ENCODE measurements at regions not wholly inside any gene's neighbourhood (a gene's known extent, or its start where the extent isn't known, plus 50 kb on each side); places are given as distances from the start of the nearest gene placed in this dataset.

GRCh38 chr18:25876330-25876948 is 214.0 kb downstream of the SS18 start:
- Mint-ChIP-seq H3K27me3 (ENCODE audit: unreplicated experiment) (peaks cover 85% of the 10 kb centered on the region), H3K4me1 (ENCODE audit: low read depth, unreplicated experiment) (no peaks in the 10 kb centered on the region), H3K4me3 (ENCODE audit: low read depth, unreplicated experiment) (no peak overlapping the region), H3K27ac (ENCODE audit: unreplicated experiment) (no peak overlapping the region), H3K36me3 (ENCODE audit: insufficient read depth, unreplicated experiment) (no peaks in the 10 kb centered on the region), H3K9me3 (ENCODE audit: low read depth, unreplicated experiment) (no peaks in the 10 kb centered on the region)
- DNase-seq = no peak
- intact Hi-C loops (cut with micrococcal nuclease; ENCODE audit: unreplicated experiment) = no loop called here
- no peak for TF ChIP-seq CTCF (IDR thresholded peaks at IDR 0.05; ENCODE audit: unreplicated experiment)
- BruUV-seq (replicated peaks) = no TSS peak
- CTCF ChIA-PET = no interaction called here

GRCh38 chr18:25875551-25876240 is 214.7 kb downstream of the SS18 start:
- BruUV-seq (replicated peaks) = no TSS peak
- no peak overlapping the region for H3K4me3 Mint-ChIP-seq (ENCODE audit: low read depth, unreplicated experiment)
- DNase-seq = no peak
- H3K36me3 Mint-ChIP-seq (ENCODE audit: insufficient read depth, unreplicated experiment) = no peaks in the 10 kb centered on the region
- H3K27me3 Mint-ChIP-seq (ENCODE audit: unreplicated experiment) = peaks cover 85% of the 10 kb centered on the region
- H3K27ac Mint-ChIP-seq (ENCODE audit: unreplicated experiment) = no peak overlapping the region
- H3K9me3 Mint-ChIP-seq (ENCODE audit: low read depth, unreplicated experiment) = no peaks in the 10 kb centered on the region
- CTCF ChIA-PET = interaction anchor here (0.6 kb wide), 1 partner anchor 328 kb away, joined by 3 read pairs; no protein-coding TSS in a partner anchor
- intact Hi-C loops (cut with micrococcal nuclease; ENCODE audit: unreplicated experiment) = no loop called here
- H3K4me1 Mint-ChIP-seq (ENCODE audit: low read depth, unreplicated experiment) = no peaks in the 10 kb centered on the region
- TF ChIP-seq CTCF (IDR thresholded peaks at IDR 0.05; ENCODE audit: unreplicated experiment) = no peak

GRCh38 chr18:25873833-25874232 is 216.6 kb downstream of the SS18 start:
- Mint-ChIP-seq H3K27me3 (ENCODE audit: unreplicated experiment) (peaks cover 84% of the 10 kb centered on the region), H3K9me3 (ENCODE audit: low read depth, unreplicated experiment) (no peaks in the 10 kb centered on the region), H3K27ac (ENCODE audit: unreplicated experiment) (no peak overlapping the region), H3K36me3 (ENCODE audit: insufficient read depth, unreplicated experiment) (no peaks in the 10 kb centered on the region), H3K4me1 (ENCODE audit: low read depth, unreplicated experiment) (no peaks in the 10 kb centered on the region), H3K4me3 (ENCODE audit: low read depth, unreplicated experiment) (no peak overlapping the region)
- no peak for DNase-seq
- CTCF ChIA-PET = no interaction called here
- no peak for TF ChIP-seq CTCF (IDR thresholded peaks at IDR 0.05; ENCODE audit: unreplicated experiment)
- BruUV-seq (replicated peaks) = no TSS peak
- intact Hi-C loops (cut with micrococcal nuclease; ENCODE audit: unreplicated experiment) = no loop called here

GRCh38 chr18:25866331-25866730 is 224.1 kb downstream of the SS18 start:
- TF ChIP-seq CTCF (IDR thresholded peaks at IDR 0.05; ENCODE audit: unreplicated experiment) = no peak
- Mint-ChIP-seq H3K4me1 (ENCODE audit: low read depth, unreplicated experiment) (no peaks in the 10 kb centered on the region), H3K36me3 (ENCODE audit: insufficient read depth, unreplicated experiment) (no peaks in the 10 kb centered on the region), H3K9me3 (ENCODE audit: low read depth, unreplicated experiment) (no peaks in the 10 kb centered on the region), H3K27ac (ENCODE audit: unreplicated experiment) (no peak overlapping the region), H3K27me3 (ENCODE audit: unreplicated experiment) (peaks cover 72% of the 10 kb centered on the region), H3K4me3 (ENCODE audit: low read depth, unreplicated experiment) (no peak overlapping the region)
- BruUV-seq (replicated peaks) = no TSS peak
- CTCF ChIA-PET = interaction anchor here (0.5 kb wide), 1 partner anchor 1544 kb away, joined by 3 read pairs; no protein-coding TSS in a partner anchor
- DNase-seq = no peak
- intact Hi-C loops (cut with micrococcal nuclease; ENCODE audit: unreplicated experiment) = no loop called here
